ENCODE measurements at regions not wholly inside any gene's neighbourhood (a gene's known extent, or its start where the extent isn't known, plus 50 kb on each side); places are given as distances from the start of the nearest gene placed in this dataset.

DNA sequence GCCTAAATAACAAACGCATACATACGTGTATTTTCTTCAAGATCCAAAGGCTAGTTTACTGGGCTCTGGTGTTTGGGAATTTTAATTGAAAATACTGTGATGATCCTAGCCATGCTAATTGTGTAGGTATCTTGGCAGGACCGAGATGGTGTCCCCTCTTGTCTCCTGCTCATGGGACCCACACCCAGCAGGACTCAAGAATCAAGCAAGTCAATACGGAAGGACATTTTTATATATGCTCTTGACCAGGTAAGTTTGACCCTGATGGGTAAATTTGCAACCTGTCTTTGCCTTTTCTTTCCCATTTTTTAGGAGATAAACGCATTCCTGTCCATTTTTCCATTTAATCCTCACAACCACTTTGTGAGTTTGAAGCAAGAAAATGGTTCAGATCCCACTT, 111.8 kb upstream of the MYCN start:
- intact Hi-C loops (cut with DNase I; ENCODE audit: low total_unique reads): no loop called here

DNA sequence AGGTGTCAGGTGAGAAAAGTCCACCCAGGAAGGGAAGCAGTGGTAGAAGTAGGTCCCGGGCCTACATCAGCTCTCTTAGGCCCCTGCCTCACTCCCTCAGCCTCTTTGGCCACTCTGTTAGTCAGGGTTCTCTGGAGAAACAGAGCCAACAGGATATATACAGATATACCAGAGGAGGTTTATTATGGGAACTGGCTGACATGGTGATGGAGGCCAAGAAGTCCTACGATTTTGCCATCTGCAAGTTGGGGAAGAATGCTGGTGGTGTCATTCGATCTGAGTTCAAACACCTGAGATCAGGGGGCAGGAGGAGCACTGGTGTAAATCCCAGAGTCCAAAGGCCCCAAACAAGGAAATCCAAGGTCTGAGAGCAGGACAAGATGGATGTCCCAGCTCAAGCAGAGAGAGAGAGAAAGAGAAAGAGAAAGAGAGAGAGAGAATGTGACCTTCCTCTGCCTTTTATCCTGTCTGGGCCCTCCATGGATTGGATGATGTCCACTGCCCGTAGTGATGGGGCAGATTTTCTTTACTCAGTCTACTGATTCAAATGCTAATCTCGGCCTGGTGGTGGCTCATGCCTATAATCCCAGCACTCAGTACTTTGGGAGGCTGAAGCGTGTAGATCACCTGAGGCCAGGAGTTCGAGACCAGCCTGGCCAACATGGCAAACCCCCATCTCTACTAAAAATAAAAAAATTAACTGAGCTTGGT, 111.1 kb upstream of the MYCN start:
- no peak overlapping the region for H3K27ac ChIP-seq
- DNase-seq (ENCODE audit: low spot score in 2 of 2): no peak
- H3K9me3 ChIP-seq: no peaks in the 10 kb centered on the region
- H3K27me3 ChIP-seq: no peaks in the 10 kb centered on the region
- no peaks in the 10 kb centered on the region for H3K36me3 ChIP-seq
- TF ChIP-seq POLR2A (IDR thresholded peaks at IDR 0.05) (no peak), POLR2AphosphoS5 (IDR thresholded peaks at IDR 0.05) (no peak)
- TF ChIP-seq, protein P1, sequence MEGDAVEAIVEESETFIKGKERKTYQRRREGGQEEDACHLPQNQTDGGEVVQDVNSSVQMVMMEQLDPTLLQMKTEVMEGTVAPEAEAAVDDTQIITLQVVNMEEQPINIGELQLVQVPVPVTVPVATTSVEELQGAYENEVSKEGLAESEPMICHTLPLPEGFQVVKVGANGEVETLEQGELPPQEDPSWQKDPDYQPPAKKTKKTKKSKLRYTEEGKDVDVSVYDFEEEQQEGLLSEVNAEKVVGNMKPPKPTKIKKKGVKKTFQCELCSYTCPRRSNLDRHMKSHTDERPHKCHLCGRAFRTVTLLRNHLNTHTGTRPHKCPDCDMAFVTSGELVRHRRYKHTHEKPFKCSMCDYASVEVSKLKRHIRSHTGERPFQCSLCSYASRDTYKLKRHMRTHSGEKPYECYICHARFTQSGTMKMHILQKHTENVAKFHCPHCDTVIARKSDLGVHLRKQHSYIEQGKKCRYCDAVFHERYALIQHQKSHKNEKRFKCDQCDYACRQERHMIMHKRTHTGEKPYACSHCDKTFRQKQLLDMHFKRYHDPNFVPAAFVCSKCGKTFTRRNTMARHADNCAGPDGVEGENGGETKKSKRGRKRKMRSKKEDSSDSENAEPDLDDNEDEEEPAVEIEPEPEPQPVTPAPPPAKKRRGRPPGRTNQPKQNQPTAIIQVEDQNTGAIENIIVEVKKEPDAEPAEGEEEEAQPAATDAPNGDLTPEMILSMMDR (IDR thresholded peaks at IDR 0.05): no peak
- intact Hi-C loops (cut with DNase I; ENCODE audit: low total_unique reads): no loop called here
- no peaks in the 10 kb centered on the region for H3K4me1 ChIP-seq
- H3K4me3 ChIP-seq: no peak overlapping the region

More for the DNA sequence above, 111.8 kb upstream of the MYCN start:
- no peaks in the 10 kb centered on the region for H3K9me3 ChIP-seq
- no peaks in the 10 kb centered on the region for H3K4me1 ChIP-seq
- no peak overlapping the region for H3K27ac ChIP-seq
- TF ChIP-seq, protein P1 (IDR thresholded peaks at IDR 0.05): no peak
- no peak for TF ChIP-seq POLR2A (IDR thresholded peaks at IDR 0.05)
- no peak for TF ChIP-seq POLR2AphosphoS5 (IDR thresholded peaks at IDR 0.05)
- H3K36me3 ChIP-seq: no peaks in the 10 kb centered on the region
- H3K27me3 ChIP-seq: no peaks in the 10 kb centered on the region
- H3K4me3 ChIP-seq: no peak overlapping the region
- DNase-seq (ENCODE audit: low spot score in 2 of 2): no peak

DNA sequence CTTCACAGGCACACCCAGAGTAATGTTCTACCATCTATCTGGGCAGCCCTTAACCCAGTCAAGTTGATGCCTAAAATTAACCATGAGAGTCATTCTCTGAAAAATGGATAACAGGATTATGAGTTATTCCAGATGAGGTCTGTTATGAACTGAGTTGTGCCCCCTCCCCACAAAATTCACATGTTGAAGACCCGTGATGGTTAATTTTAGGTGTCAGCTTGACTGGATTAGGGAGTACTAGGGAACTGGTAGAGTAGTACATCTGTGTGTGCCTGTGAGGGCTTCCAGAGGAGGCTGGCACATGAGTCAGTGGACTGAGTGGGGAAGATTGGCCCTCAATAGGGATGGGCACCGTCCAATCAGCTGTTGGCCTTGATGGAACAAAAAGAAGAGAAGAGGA, 110.4 kb upstream of the MYCN start:
- Histone ChIP-seq H3K9me3 (no peaks in the 10 kb centered on the region), H3K4me1 (no peaks in the 10 kb centered on the region), H3K27me3 (no peaks in the 10 kb centered on the region), H3K36me3 (no peaks in the 10 kb centered on the region), H3K27ac (no peak overlapping the region), H3K4me3 (no peak overlapping the region)
- no peak for TF ChIP-seq POLR2A (IDR thresholded peaks at IDR 0.05)
- intact Hi-C loops (cut with DNase I; ENCODE audit: low total_unique reads): no loop called here
- DNase-seq (ENCODE audit: low spot score in 2 of 2): no peak

DNA sequence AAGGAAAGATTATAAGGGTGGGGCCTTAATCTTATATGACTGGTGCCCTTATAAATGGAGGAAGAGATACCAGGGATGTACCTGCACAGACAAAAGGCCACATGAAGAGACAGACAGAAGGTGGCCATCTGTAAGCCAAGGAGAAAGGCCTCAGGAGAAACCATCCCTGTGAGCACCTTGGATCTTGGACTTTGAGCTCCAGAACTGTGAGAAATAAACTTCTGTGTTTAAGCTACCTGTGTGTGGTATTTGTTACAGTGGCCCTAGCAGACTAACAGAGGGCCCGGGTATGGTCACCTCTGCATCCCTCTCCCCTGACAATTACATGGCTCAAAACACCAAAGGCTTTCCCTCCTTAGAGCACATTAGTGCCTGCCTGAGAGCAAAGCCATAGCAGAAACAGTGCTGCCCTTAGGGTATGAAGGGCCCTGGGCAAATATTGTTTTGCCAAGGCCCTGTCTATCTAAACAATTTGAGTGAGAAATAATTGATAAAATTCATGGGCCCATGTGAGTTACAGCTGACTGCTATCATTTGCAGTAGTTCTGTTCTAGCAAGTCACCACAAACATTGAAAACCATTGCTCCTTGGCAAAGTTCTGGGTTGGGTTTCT, 109.3 kb upstream of the MYCN start:
- Histone ChIP-seq H3K9me3 (no peaks in the 10 kb centered on the region), H3K4me1 (no peaks in the 10 kb centered on the region), H3K27me3 (no peaks in the 10 kb centered on the region), H3K4me3 (no peak overlapping the region), H3K36me3 (no peaks in the 10 kb centered on the region), H3K27ac (no peak overlapping the region)
- intact Hi-C loops (cut with DNase I; ENCODE audit: low total_unique reads): no loop called here
- no peak for DNase-seq (ENCODE audit: low spot score in 2 of 2)
- TF ChIP-seq, protein P1 (IDR thresholded peaks at IDR 0.05): no peak
- TF ChIP-seq POLR2AphosphoS5 (IDR thresholded peaks at IDR 0.05): no peak
- no peak for TF ChIP-seq POLR2A (IDR thresholded peaks at IDR 0.05)

DNA sequence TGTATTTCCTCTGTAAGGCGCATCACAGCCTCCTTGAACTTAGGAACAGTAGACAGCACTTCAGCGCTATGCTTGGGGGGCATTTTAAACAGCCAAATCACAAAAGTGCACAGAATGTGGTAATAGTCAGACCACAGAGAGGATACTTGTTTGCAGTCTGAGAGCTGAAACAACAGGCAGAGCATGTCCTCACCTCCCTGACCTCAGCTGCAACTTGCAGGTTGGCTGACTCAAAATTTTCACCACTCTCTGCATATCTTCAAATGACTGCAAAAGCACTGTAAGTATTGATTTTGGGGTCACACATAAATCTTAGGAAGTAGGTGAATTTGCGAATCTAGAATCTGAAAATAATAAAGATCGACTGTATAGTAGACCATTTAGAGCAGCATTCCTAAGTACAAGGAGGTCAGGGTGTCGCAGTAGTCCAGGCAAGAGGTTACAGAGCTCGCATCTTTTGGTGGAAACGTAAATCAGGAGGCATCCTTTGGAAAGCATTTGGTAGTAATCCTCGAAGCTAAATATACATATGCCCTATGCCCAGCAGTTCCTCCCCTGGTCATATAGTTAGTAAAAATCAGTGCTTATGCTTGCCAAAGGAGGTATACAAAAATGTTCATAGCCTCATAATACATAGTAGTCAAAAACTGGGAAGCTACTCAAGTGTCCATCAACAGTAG, 108.2 kb upstream of the MYCN start:
- H3K27ac ChIP-seq: no peak overlapping the region
- no peaks in the 10 kb centered on the region for H3K9me3 ChIP-seq
- H3K36me3 ChIP-seq: no peaks in the 10 kb centered on the region
- no peaks in the 10 kb centered on the region for H3K27me3 ChIP-seq
- intact Hi-C loops (cut with DNase I; ENCODE audit: low total_unique reads): no loop called here
- H3K4me1 ChIP-seq: no peaks in the 10 kb centered on the region
- no peak overlapping the region for H3K4me3 ChIP-seq
- no peak for DNase-seq (ENCODE audit: low spot score in 2 of 2)
- TF ChIP-seq POLR2A (IDR thresholded peaks at IDR 0.05) (no peak), POLR2AphosphoS5 (IDR thresholded peaks at IDR 0.05) (no peak)
- TF ChIP-seq, protein P1 (IDR thresholded peaks at IDR 0.05): no peak
